ENCODE measurements at regions not wholly inside any gene's neighbourhood (a gene's known extent, or its start where the extent isn't known, plus 50 kb on each side); places are given as distances from the start of the nearest gene placed in this dataset.
"Not testable (repeated sequence)": the region's sequence is repeated elsewhere in the genome, so short reads cannot be mapped to it uniquely, and the experiment has no call there.

DNA sequence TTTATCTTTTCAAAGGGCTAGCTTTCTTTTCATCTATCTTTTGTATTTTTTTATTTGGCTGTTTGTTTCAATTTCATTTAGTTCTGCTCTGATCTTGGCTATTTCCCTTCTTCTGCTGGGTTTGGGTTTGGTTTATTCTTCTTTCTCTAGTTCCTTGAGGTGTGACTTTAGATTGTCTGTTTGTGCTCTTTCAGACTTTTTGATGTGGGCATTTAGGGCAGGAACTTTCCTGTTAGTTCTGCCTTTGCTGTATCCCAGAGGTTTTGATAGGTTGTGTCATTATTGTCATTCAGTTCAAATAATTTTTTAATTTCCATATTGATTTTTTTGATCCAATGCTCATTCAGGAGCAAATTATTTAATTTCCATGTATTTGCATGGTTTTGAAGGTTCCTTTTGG, 325.0 kb downstream of the PTPRC start:
- not testable (repeated sequence) for TF ChIP-seq EZH2 (IDR thresholded peaks at IDR 0.05; ENCODE audit: borderline replicate concordance, insufficient read depth, low read length, poor library complexity, severe bottlenecking); SMC3 (conservative IDR thresholded peaks at IDR 0.05; ENCODE audit: poor library complexity); EP300 (conservative IDR thresholded peaks at IDR 0.05; ENCODE audit: poor library complexity, severe bottlenecking); RAD21 (conservative IDR thresholded peaks at IDR 0.05)
- TF ChIP-seq, protein P1, sequence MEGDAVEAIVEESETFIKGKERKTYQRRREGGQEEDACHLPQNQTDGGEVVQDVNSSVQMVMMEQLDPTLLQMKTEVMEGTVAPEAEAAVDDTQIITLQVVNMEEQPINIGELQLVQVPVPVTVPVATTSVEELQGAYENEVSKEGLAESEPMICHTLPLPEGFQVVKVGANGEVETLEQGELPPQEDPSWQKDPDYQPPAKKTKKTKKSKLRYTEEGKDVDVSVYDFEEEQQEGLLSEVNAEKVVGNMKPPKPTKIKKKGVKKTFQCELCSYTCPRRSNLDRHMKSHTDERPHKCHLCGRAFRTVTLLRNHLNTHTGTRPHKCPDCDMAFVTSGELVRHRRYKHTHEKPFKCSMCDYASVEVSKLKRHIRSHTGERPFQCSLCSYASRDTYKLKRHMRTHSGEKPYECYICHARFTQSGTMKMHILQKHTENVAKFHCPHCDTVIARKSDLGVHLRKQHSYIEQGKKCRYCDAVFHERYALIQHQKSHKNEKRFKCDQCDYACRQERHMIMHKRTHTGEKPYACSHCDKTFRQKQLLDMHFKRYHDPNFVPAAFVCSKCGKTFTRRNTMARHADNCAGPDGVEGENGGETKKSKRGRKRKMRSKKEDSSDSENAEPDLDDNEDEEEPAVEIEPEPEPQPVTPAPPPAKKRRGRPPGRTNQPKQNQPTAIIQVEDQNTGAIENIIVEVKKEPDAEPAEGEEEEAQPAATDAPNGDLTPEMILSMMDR (IDR thresholded peaks at IDR 0.05; ENCODE audit: poor library complexity, severe bottlenecking) = not testable (repeated sequence)

Data from neural cell (in vitro differentiated cells).